ENCODE measurements at regions not wholly inside any gene's neighbourhood (a gene's known extent, or its start where the extent isn't known, plus 50 kb on each side); places are given as distances from the start of the nearest gene placed in this dataset.

DNA sequence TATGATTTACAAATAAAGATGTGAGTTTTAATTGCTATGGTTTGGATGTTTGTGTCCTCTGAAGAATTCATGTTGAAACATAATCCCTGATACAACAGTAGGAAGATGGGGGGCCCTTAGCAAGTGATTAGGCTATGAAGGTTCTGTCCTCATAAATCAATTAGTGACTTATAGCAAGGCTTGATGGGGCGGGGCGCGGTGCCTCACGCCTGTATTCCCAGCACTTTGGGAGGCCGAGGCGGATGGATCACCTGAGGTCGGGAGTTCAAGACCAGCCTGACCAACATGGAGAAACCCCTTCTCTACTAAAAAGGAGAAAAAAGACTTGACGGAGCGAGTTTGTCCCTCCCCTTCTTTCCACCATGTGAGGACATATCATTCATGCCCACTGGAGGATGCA, 2486.5 kb upstream of the PCDH20 start:
- TF ChIP-seq STAT3 (IDR thresholded peaks at IDR 0.05; ENCODE audit: low read depth, low read length) (no peak), RB1 (IDR thresholded peaks at IDR 0.05; ENCODE audit: borderline replicate concordance) (no peak), FOXM1 (IDR thresholded peaks at IDR 0.05; ENCODE audit: low read depth, low read length) (no peak), HDAC2 (IDR thresholded peaks at IDR 0.05) (no peak), IRF3 (IDR thresholded peaks at IDR 0.05) (no peak), ZZZ3 (IDR thresholded peaks at IDR 0.05; ENCODE audit: control insufficient read depth, insufficient read length, low read depth) (no peak), RAD21 (IDR thresholded peaks at IDR 0.05; ENCODE audit: insufficient read depth, low read depth, low read length) (no peak), HCFC1 (IDR thresholded peaks at IDR 0.05; ENCODE audit: low read length) (no peak), YY1 (IDR thresholded peaks at IDR 0.05; ENCODE audit: low read depth, low read length) (no peak), EGR1 (IDR thresholded peaks at IDR 0.05; ENCODE audit: borderline replicate concordance in 1 of 2, low read depth in 2 of 2, low read length in 2 of 2) (no peak), HDAC6 (IDR thresholded peaks at IDR 0.05; ENCODE audit: unreplicated experiment) (no peak), EP300 (IDR thresholded peaks at IDR 0.05; ENCODE audit: borderline replicate concordance in 1 of 2, control insufficient read depth in 1 of 2, low read depth in 2 of 2, low read length in 2 of 2) (no peak), JUND (IDR thresholded peaks at IDR 0.05; ENCODE audit: low read depth, low read length) (no peak)
- TF ChIP-seq, protein P1, sequence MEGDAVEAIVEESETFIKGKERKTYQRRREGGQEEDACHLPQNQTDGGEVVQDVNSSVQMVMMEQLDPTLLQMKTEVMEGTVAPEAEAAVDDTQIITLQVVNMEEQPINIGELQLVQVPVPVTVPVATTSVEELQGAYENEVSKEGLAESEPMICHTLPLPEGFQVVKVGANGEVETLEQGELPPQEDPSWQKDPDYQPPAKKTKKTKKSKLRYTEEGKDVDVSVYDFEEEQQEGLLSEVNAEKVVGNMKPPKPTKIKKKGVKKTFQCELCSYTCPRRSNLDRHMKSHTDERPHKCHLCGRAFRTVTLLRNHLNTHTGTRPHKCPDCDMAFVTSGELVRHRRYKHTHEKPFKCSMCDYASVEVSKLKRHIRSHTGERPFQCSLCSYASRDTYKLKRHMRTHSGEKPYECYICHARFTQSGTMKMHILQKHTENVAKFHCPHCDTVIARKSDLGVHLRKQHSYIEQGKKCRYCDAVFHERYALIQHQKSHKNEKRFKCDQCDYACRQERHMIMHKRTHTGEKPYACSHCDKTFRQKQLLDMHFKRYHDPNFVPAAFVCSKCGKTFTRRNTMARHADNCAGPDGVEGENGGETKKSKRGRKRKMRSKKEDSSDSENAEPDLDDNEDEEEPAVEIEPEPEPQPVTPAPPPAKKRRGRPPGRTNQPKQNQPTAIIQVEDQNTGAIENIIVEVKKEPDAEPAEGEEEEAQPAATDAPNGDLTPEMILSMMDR (IDR thresholded peaks at IDR 0.05 in 2 of 3, conservative IDR thresholded peaks at IDR 0.05 in 1 of 3; ENCODE audit: control insufficient read depth in 2 of 3, extremely low read depth in 1 of 3, insufficient read depth in 1 of 3, low read depth in 3 of 3, low read length in 3 of 3) = no peak
